ENCODE measurements at regions not wholly inside any gene's neighbourhood (a gene's known extent, or its start where the extent isn't known, plus 50 kb on each side); places are given as distances from the start of the nearest gene placed in this dataset.

DNA sequence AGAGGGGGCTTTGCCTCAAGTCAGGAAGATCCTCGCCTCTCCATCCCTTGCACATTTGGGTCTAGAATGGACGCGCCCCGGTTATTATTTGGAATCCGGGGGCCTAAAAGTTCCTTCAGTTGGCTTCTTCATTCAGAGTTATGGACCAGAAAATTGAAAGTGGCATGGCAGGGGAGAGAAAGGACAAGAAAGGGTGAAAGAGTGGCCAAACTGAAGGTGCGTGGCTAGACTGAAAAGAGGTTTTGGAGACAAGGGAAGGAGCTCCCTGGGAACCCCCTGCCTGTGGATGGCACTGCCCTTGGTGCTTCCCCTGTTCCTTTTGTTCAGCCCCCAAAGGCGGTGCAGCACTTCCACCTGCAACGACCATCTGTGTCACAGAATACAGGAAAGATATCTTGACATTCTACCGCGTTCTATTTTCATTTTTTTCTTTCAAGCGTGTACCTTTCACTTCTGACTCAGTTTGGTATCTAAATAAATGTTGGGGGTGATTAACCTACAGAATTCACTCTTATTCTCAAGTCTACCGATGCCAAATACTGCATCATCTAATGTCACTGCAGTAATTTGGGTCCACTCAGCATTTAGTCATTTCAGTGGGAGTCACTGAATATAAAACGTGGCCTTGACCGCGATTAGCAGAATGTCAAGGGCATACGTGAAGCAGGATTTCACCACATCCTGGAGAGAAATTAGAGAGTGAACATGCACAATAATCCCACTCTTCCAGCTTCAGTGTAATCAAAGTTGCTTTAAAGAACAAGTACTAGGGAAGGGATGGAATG lies 88.1 kb upstream of the ARHGAP32 start:
- DNase-seq (ENCODE audit: low read depth) = no peak
- peak overlapping the region; percentile 54 for H3K4me3 ChIP-seq (ENCODE audit: control insufficient read depth, low read depth, low read length)
- TF ChIP-seq CTCF (IDR thresholded peaks at IDR 0.05; ENCODE audit: control insufficient read depth, insufficient read depth, low read depth, low read length, missing control alignments) = no peak

- no peak for TF ChIP-seq CTCF (IDR thresholded peaks at IDR 0.05; ENCODE audit: control insufficient read depth, insufficient read depth, low read depth, low read length, missing control alignments)
- H3K4me3 ChIP-seq (ENCODE audit: control insufficient read depth, low read depth, low read length) = peak overlapping the region; percentile 54
- peak; percentile 10 for DNase-seq (ENCODE audit: low read depth)
These were observed 87.4 kb upstream of the ARHGAP32 start for GRCh38 chr11:129279326-129280026.

- peak overlapping the region; percentile 67 for H3K4me3 ChIP-seq (ENCODE audit: control insufficient read depth, low read depth, low read length)
- TF ChIP-seq CTCF (IDR thresholded peaks at IDR 0.05; ENCODE audit: control insufficient read depth, insufficient read depth, low read depth, low read length, missing control alignments) = no peak
- DNase-seq (ENCODE audit: low read depth) = no peak
These were observed 86.6 kb upstream of the ARHGAP32 start for GRCh38 chr11:129278586-129279319.

DNA sequence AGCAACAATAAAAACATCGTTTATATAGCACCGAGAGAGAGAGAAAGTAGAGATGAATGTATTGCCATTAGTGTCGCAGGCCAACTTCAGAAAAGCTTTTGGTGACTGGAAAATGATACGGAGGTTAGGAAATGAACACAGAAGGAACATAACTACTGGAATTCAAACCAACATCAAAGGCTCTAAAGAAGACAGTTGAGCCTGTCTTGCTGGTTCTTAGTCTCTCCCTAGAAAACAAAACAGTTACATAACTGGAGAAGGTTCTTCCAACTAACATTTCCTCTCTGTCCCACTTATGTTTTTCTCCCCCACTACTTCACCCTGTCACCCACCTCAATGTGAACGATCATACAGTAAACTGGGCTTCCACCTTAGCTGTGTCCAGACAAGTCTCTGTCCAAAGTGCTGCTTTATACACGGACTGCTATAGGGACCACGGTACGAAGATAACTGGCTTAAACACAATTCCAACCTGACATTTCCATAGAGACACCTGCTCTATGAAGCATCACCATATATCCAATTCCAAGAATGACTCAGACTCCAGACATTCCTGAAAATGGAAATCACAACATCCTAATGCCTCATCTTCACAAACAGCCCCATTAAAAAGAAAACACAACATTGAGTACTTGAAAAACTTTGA lies 85.2 kb upstream of the ARHGAP32 start:
- no peak for TF ChIP-seq CTCF (IDR thresholded peaks at IDR 0.05; ENCODE audit: control insufficient read depth, insufficient read depth, low read depth, low read length, missing control alignments)
- no peak overlapping the region for H3K4me3 ChIP-seq (ENCODE audit: control insufficient read depth, low read depth, low read length)
- DNase-seq (ENCODE audit: low read depth) = no peak

DNA sequence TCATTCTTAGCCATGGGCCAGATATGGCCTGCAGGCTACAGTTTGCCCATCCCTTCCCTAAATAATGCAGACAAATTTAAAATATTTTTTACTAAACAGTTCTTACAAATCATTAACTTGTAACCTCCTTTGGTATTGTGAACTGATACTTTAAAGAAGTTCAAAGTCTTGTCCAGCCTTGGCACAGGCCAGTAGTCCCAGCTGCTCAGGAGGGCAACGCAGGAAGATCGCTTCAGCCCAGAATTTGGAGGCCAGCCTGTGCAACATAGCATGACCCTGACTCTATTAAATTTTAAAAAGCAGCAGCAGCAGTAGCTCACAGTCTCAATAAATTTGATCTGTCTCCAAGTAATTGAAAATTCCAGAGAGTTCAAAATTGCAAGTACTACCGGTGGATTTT lies 83.7 kb upstream of the ARHGAP32 start:
- TF ChIP-seq CTCF (IDR thresholded peaks at IDR 0.05; ENCODE audit: control insufficient read depth, insufficient read depth, low read depth, low read length, missing control alignments) = no peak
- no peak for DNase-seq (ENCODE audit: low read depth)
- no peak overlapping the region for H3K4me3 ChIP-seq (ENCODE audit: control insufficient read depth, low read depth, low read length)

Measured in AG09309 (cell line).